ENCODE measurements at regions not wholly inside any gene's neighbourhood (a gene's known extent, or its start where the extent isn't known, plus 50 kb on each side); places are given as distances from the start of the nearest gene placed in this dataset.

- TF ChIP-seq CTCF (IDR thresholded peaks at IDR 0.05) (no peak), ZFX (IDR thresholded peaks at IDR 0.05; ENCODE audit: borderline replicate concordance) (no peak)
These were observed 133.6 kb upstream of the VWC2 start for GRCh38 chr7:49639808-49640207.

Measured in 22Rv1 (cell line).